Loucy (cell line): ENCODE measurements at regions not wholly inside any gene's neighbourhood (a gene's known extent, or its start where the extent isn't known, plus 50 kb on each side); places are given as distances from the start of the nearest gene placed in this dataset.

Experiments used
- H2AFZ ChIP-seq: fragments of 200-600 bp; sonication (generic); 2 replicates; pipeline ENCODE4 v1.6.0; 2016; ENCODE audit warnings: antibody characterized with exemption, mild to moderate bottlenecking, low read length, moderate library complexity
- H3F3A ChIP-seq: fragments of 200-600 bp; 2 replicates; pipeline ENCODE4 v1.6.0; 2016; ENCODE audit warnings: antibody characterized with exemption, low read depth, mild to moderate bottlenecking
- H3K27me3 ChIP-seq: fragments of 200-600 bp; sonication (generic); 2 replicates; pipeline ENCODE4 v1.6.1; 2014; ENCODE audit warnings: low read length, mild to moderate bottlenecking; ENCODE audit not compliant: insufficient read depth, poor library complexity, severe bottlenecking
- H3K36me3 ChIP-seq: fragments of 200-600 bp; sonication (generic); 2 replicates; pipeline ENCODE4 v1.6.1; 2016; ENCODE audit warnings: low read length; ENCODE audit not compliant: insufficient read depth
- H3K4me1 ChIP-seq: fragments of 200-600 bp; sonication (generic); 2 replicates; pipeline ENCODE4 v1.5.1; 2014; ENCODE audit warnings: low read length, mild to moderate bottlenecking; ENCODE audit not compliant: insufficient read depth, poor library complexity, severe bottlenecking
- H3K4me2 ChIP-seq: fragments of 200-600 bp; sonication (generic); 2 replicates; pipeline ENCODE4 v1.6.0; 2014; ENCODE audit warnings: antibody characterized with exemption, low read length, low read depth, mild to moderate bottlenecking; ENCODE audit not compliant: poor library complexity, severe bottlenecking
- H3K4me3 ChIP-seq: fragments of 200-600 bp; sonication (generic); 2 replicates; pipeline ENCODE4 v1.5.1; 2014; ENCODE audit warnings: low read length, mild to moderate bottlenecking, mixed read lengths; ENCODE audit not compliant: poor library complexity, severe bottlenecking
- H3K79me2 ChIP-seq: fragments of 200-600 bp; sonication (generic); 2 replicates; pipeline ENCODE4 v1.6.1; 2014; ENCODE audit warnings: low read length; ENCODE audit not compliant: insufficient read depth
- H3K9ac ChIP-seq: fragments of 200-600 bp; sonication (generic); 2 replicates; pipeline ENCODE4 v1.6.0; 2014; ENCODE audit warnings: mild to moderate bottlenecking, low read depth, low read length, moderate library complexity; ENCODE audit not compliant: poor library complexity, severe bottlenecking
- H3K9me2 ChIP-seq: fragments of 200-600 bp; sonication (generic); replicated peaks from 2 replicates; pipeline ENCODE4 v1.6.1; 2016; ENCODE audit warnings: low read depth, low read length, mixed read lengths
- H3K9me3 ChIP-seq: fragments of 200-600 bp; sonication (generic); 2 replicates; pipeline ENCODE4 v1.6.1; 2014; ENCODE audit warnings: mild to moderate bottlenecking, antibody characterized with exemption, low read length, low read depth; ENCODE audit not compliant: insufficient read depth
- H4K20me1 ChIP-seq: fragments of 200-600 bp; sonication (generic); 2 replicates; pipeline ENCODE4 v1.6.0; 2014; ENCODE audit warnings: antibody characterized with exemption, low read length, mild to moderate bottlenecking; ENCODE audit not compliant: insufficient read depth, poor library complexity, severe bottlenecking
- EZH2phosphoT487 ChIP-seq: fragments of 200-600 bp; IDR thresholded peaks from 2 replicates; pipeline ENCODE4 v1.6.1; 2018; ENCODE audit warnings: antibody characterized with exemption, mild to moderate bottlenecking, moderate library complexity, borderline replicate concordance
- TF ChIP-seq, protein P1 (sequence below): fragments of 200-600 bp; sonication (generic); conservative IDR thresholded peaks from 2 replicates; pipeline ENCODE4 v1.5.1; 2014; ENCODE audit warnings: mild to moderate bottlenecking, antibody characterized with exemption, low read length

DNA sequence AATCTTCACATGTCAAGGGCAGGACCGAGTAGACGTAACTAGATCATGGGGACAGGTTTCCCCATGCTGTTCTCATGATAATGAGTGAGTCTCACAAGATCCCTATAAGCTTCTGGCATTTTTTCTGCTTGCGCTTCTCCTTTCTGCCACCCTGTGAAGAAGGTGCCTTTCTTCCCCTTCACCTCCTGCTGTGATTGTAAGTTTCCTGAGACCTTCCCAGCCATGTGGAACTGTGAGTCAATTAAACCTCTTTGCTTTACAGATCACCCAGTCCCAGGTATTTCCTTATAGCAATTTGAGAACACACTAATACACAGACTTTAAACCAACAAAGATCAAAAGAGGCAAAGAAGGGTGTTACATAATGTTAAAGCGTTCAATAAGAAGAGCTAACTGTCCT is 156.6 kb upstream of the UBE2E2 start:
- Histone ChIP-seq H3K27me3 (no peaks in the 10 kb centered on the region), H3K9me2 (no peaks in the 10 kb centered on the region), H2AFZ (no peak overlapping the region), H3K79me2 (no peaks in the 10 kb centered on the region), H3K9me3 (peaks cover 4% of the 10 kb centered on the region; the same call in 1 of the 2 replicates), H3F3A (no peaks in the 10 kb centered on the region), H3K4me1 (no peaks in the 10 kb centered on the region), H3K36me3 (no peaks in the 10 kb centered on the region), H4K20me1 (no peaks in the 10 kb centered on the region), H3K4me2 (no peak overlapping the region), H3K9ac (no peak overlapping the region), H3K4me3 (no peak overlapping the region)
- TF ChIP-seq, protein P1, sequence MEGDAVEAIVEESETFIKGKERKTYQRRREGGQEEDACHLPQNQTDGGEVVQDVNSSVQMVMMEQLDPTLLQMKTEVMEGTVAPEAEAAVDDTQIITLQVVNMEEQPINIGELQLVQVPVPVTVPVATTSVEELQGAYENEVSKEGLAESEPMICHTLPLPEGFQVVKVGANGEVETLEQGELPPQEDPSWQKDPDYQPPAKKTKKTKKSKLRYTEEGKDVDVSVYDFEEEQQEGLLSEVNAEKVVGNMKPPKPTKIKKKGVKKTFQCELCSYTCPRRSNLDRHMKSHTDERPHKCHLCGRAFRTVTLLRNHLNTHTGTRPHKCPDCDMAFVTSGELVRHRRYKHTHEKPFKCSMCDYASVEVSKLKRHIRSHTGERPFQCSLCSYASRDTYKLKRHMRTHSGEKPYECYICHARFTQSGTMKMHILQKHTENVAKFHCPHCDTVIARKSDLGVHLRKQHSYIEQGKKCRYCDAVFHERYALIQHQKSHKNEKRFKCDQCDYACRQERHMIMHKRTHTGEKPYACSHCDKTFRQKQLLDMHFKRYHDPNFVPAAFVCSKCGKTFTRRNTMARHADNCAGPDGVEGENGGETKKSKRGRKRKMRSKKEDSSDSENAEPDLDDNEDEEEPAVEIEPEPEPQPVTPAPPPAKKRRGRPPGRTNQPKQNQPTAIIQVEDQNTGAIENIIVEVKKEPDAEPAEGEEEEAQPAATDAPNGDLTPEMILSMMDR: no peak
- no peak for TF ChIP-seq EZH2phosphoT487

DNA sequence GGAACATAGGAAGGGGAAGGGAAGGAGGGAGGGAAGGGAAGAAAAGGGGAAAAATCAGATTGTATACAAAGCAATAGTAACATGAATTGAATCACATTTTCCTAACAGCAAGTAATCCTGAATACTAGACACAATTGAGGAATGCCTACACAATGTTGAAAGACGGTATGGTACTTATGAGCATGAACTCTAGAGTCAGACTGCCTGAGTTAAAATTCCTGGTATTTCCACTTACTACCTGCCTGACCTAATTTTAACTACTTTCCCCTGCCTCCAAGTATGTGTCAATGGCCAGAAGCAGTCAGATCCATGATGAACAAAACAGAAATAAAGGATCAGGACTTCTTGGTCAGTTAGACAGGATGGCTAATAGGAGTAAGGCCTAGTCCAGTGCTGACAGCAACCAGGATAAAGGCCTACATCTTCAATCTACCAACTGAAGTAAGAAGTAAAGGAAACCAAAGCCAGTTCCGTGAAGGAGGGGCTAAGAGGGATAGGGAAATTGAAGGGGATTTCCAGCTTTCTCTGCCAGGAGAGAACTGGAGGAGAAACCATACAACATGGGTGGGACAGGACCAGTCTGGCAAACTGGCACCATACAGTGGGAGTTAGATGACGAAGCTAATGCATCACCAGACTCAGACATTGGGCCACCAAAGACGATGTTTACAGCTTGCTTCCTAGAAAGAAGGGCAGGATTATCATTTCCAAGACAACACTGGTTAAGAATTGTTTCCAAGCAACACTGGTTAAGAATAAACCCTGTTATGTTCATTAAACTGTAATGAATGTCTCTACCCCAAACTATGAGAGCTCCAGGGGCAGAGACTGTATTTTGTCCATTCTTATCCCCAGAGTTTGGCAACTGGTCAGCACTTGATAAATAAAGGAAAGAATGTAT is 151.6 kb upstream of the UBE2E2 start:
- TF ChIP-seq EZH2phosphoT487: no peak
- TF ChIP-seq, protein P1: no peak
- Histone ChIP-seq H3K4me2 (no peak overlapping the region), H3K4me3 (no peak overlapping the region)

DNA sequence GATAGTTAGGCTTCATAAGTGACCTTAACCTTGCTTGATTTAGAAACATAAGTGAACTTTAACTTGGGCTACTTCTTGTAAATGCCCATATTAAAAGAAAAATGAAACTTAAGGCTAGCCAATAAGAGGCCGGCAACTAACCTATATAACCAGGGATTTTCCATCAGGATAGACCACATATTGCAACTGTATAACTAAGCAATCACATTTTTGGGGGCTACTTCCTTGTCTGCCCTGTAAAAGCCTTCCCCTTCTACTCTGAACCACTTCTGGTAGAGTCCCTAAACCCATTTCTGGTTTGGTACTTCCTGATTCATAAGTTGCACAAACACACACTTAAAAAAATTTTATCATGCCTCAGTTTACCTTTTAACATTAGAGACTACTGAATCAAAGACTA is 150.9 kb upstream of the UBE2E2 start:
- Histone ChIP-seq H3K9ac (no peak overlapping the region), H3K27me3 (no peaks in the 10 kb centered on the region), H2AFZ (no peak overlapping the region), H3K4me2 (no peak overlapping the region), H3K79me2 (no peaks in the 10 kb centered on the region), H3K4me1 (no peaks in the 10 kb centered on the region), H3K36me3 (no peaks in the 10 kb centered on the region), H3K9me2 (no peaks in the 10 kb centered on the region), H3F3A (no peaks in the 10 kb centered on the region; the same call in 1 of the 2 replicates), H3K4me3 (no peak overlapping the region), H3K9me3 (no peaks in the 10 kb centered on the region), H4K20me1 (no peaks in the 10 kb centered on the region)
- TF ChIP-seq EZH2phosphoT487: no peak
- TF ChIP-seq, protein P1: no peak

More for the DNA sequence above, 151.6 kb upstream of the UBE2E2 start:
- no peaks in the 10 kb centered on the region for H3K27me3 ChIP-seq
- H2AFZ ChIP-seq: no peak overlapping the region
- H3K4me1 ChIP-seq: no peaks in the 10 kb centered on the region
- no peaks in the 10 kb centered on the region for H4K20me1 ChIP-seq
- H3K9me3 ChIP-seq: peaks cover 4% of the 10 kb centered on the region; the same call in 1 of the 2 replicates
- no peaks in the 10 kb centered on the region for H3K79me2 ChIP-seq
- no peaks in the 10 kb centered on the region; the same call in 1 of the 2 replicates for H3F3A ChIP-seq
- H3K9me2 ChIP-seq: no peaks in the 10 kb centered on the region
- H3K9ac ChIP-seq: no peak overlapping the region
- H3K36me3 ChIP-seq: no peaks in the 10 kb centered on the region
